Prostate gland (tissue), 2 donors: ENCODE measurements at regions not wholly inside any gene's neighbourhood (a gene's known extent, or its start where the extent isn't known, plus 50 kb on each side); places are given as distances from the start of the nearest gene placed in this dataset.

Experiments
- DNase-seq: peaks from one replicate; pipeline ENCODE4 v3.0.0-alpha.2; 2019; ENCODE audit warnings: low spot score
- H3K27ac ChIP-seq, 2 donors: fragments of 200-600 bp; sonication (generic); 2 replicates each; pipeline ENCODE4 v1.5.1; 2017 to 2019
- H3K27me3 ChIP-seq: fragments of 200-600 bp; sonication (generic); replicated peaks from 2 replicates; pipeline ENCODE4 v1.5.1; 2019; ENCODE audit not compliant: insufficient read depth
- H3K36me3 ChIP-seq, 2 donors: fragments of 200-600 bp; sonication (generic); 1 replicate in 1 of 2; 2 replicates in 1 of 2; pipeline versions ENCODE4 v1.5.1 to v1.8.1; 2017 to 2019
- H3K4me1 ChIP-seq: fragments of 200-600 bp; sonication (generic); replicated peaks from 2 replicates; pipeline ENCODE4 v1.5.1; 2019
- H3K4me3 ChIP-seq, 2 donors: fragments of 200-600 bp; sonication (generic); 2 replicates each; pipeline ENCODE4 v1.5.1; 2017 to 2019
- H3K9me3 ChIP-seq: fragments of 200-600 bp; sonication (generic); 2 replicates; pipeline ENCODE4 v1.5.1; 2017
- CTCF ChIP-seq, 4 experiments: fragments of 200-600 bp in 2 of 4; fragments of 450-650 bp in 2 of 4; sonication (generic) in 2 of 4; IDR thresholded peaks; 1 replicate in 3 of 4; 2 replicates in 1 of 4; pipeline ENCODE4 v1.5.1; 2016 to 2019; ENCODE audit warnings: antibody characterized with exemption in 4 of 4, mild to moderate bottlenecking in 2 of 4, moderate library complexity in 2 of 4
- POLR2A ChIP-seq: fragments of 450-650 bp; IDR thresholded peaks from one replicate; pipeline ENCODE4 v1.6.1; 2016; ENCODE audit warnings: antibody characterized with exemption, mild to moderate bottlenecking
- POLR2AphosphoS5 ChIP-seq: sonication (generic); formaldehyde crosslinking; IDR thresholded peaks from one replicate; pipeline ENCODE4 v1.6.1; 2017; ENCODE audit warnings: antibody characterized with exemption
- WGBS: methylation state at CpG from one replicate; pipeline ENCODE4 v1.1.5; 2018; 5-methylcytosine and 5-hydroxymethylcytosine counted together
- intact Hi-C: fragments of 100-400 bp; cut with DNase I; formaldehyde crosslinking; loops from one replicate; pipeline ENCODE4 v1.14.2; 2022

GRCh38 chr7:28290496-28290895 lies 109.9 kb upstream of the JAZF1 start:
- H3K27ac ChIP-seq: no peak overlapping the region
- no peaks in the 10 kb centered on the region for H3K4me1 ChIP-seq
- no peak overlapping the region for H3K4me3 ChIP-seq
- H3K36me3 ChIP-seq: no peaks in the 10 kb centered on the region
- intact Hi-C loops: no loop called here
- WGBS: 99% methylated on average over 2 of the region's 2 CpGs
- no peak for TF ChIP-seq POLR2A
- no peak for TF ChIP-seq POLR2AphosphoS5
- TF ChIP-seq CTCF (IDR thresholded peaks at IDR 0.05): no peak
- no peaks in the 10 kb centered on the region for H3K9me3 ChIP-seq
- no peak for DNase-seq
- no peaks in the 10 kb centered on the region for H3K27me3 ChIP-seq

- no peaks in the 10 kb centered on the region for H3K9me3 ChIP-seq
- intact Hi-C loops: no loop called here
- no peak for TF ChIP-seq CTCF (IDR thresholded peaks at IDR 0.05)
- TF ChIP-seq POLR2AphosphoS5: no peak
- TF ChIP-seq POLR2A: no peak
- no peak overlapping the region for H3K4me3 ChIP-seq
- no peaks in the 10 kb centered on the region for H3K27me3 ChIP-seq
- H3K36me3 ChIP-seq: no peaks in the 10 kb centered on the region
- no peak for DNase-seq
- no peaks in the 10 kb centered on the region for H3K4me1 ChIP-seq
- H3K27ac ChIP-seq: no peak overlapping the region
- 82% methylated on average over 4 of the region's 4 CpGs for WGBS
Measured at GRCh38 chr7:28291559-28291958, 111.0 kb upstream of the JAZF1 start.

GRCh38 chr7:28292834-28293526 lies 112.4 kb upstream of the JAZF1 start:
- Histone ChIP-seq H3K4me1 (no peaks in the 10 kb centered on the region), H3K27me3 (no peaks in the 10 kb centered on the region), H3K9me3 (no peaks in the 10 kb centered on the region), H3K27ac (no peak overlapping the region), H3K36me3 (no peaks in the 10 kb centered on the region), H3K4me3 (no peak overlapping the region)
- TF ChIP-seq POLR2A (no peak), CTCF (IDR thresholded peaks at IDR 0.05) (no peak), POLR2AphosphoS5 (no peak)
- intact Hi-C loops: no loop called here
- DNase-seq: no peak
- 91% methylated on average over 5 of the region's 5 CpGs for WGBS

- Histone ChIP-seq H3K27ac (no peak overlapping the region), H3K9me3 (no peaks in the 10 kb centered on the region), H3K36me3 (no peaks in the 10 kb centered on the region), H3K27me3 (no peaks in the 10 kb centered on the region), H3K4me1 (no peaks in the 10 kb centered on the region), H3K4me3 (no peak overlapping the region)
- WGBS: 71% methylated on average over 1 of the region's 1 CpG
- TF ChIP-seq CTCF (IDR thresholded peaks at IDR 0.05) (no peak), POLR2AphosphoS5 (no peak), POLR2A (no peak)
- no peak for DNase-seq
- intact Hi-C loops: no loop called here
Measured at GRCh38 chr7:28293527-28293835, 112.9 kb upstream of the JAZF1 start.
